HG02588 (cell line): ENCODE measurements at regions not wholly inside any gene's neighbourhood (a gene's known extent, or its start where the extent isn't known, plus 50 kb on each side); places are given as distances from the start of the nearest gene placed in this dataset.

Experiments used
- ATAC-seq: cut with Tn5 transposase; IDR thresholded peaks from one replicate; pipeline ENCODE4 v1.9.1; 2021; ENCODE audit warnings: mild to moderate bottlenecking, moderate library complexity; ENCODE audit not compliant: unreplicated experiment

- ATAC-seq, result no peak
Observed at GRCh38 chr2:120580709-120581108, 155.0 kb upstream of the GLI2 start.

- ATAC-seq, result no peak
Observed at GRCh38 chr2:120583121-120583520, 152.5 kb upstream of the GLI2 start.

GRCh38 chr2:120583851-120584570, 151.7 kb upstream of the GLI2 start:
- no peak for ATAC-seq

- ATAC-seq, result no peak
Observed at GRCh38 chr2:120586507-120587278, 149.0 kb upstream of the GLI2 start.

- ATAC-seq, result no peak
Observed at GRCh38 chr2:120587279-120587996, 148.2 kb upstream of the GLI2 start.

GRCh38 chr2:120587997-120588336, 147.7 kb upstream of the GLI2 start:
- ATAC-seq, result no peak

GRCh38 chr2:120589771-120590608, 145.7 kb upstream of the GLI2 start:
- no peak for ATAC-seq

- ATAC-seq, result no peak
Observed at GRCh38 chr2:120590841-120591240, 144.8 kb upstream of the GLI2 start.

- ATAC-seq, result no peak
Observed at GRCh38 chr2:120591572-120591971, 144.1 kb upstream of the GLI2 start.

GRCh38 chr2:120592084-120592483, 143.6 kb upstream of the GLI2 start:
- no peak for ATAC-seq

- no peak for ATAC-seq
Observed at GRCh38 chr2:120593921-120594686, 141.6 kb upstream of the GLI2 start.

- ATAC-seq, result no peak
Observed at GRCh38 chr2:120594856-120595685, 140.6 kb upstream of the GLI2 start.

- ATAC-seq, result no peak
Observed at GRCh38 chr2:120595739-120596138, 139.9 kb upstream of the GLI2 start.

GRCh38 chr2:120596191-120596811, 139.4 kb upstream of the GLI2 start:
- no peak for ATAC-seq

- no peak for ATAC-seq
Observed at GRCh38 chr2:120596990-120597594, 138.6 kb upstream of the GLI2 start.

- ATAC-seq, result no peak
Observed at GRCh38 chr2:120597595-120598193, 138.0 kb upstream of the GLI2 start.

- ATAC-seq, result no peak
Observed at GRCh38 chr2:120598416-120598815, 137.3 kb upstream of the GLI2 start.

GRCh38 chr2:120599072-120599471, 136.6 kb upstream of the GLI2 start:
- no peak for ATAC-seq
